IMR-90 (cell line): ENCODE measurements at regions not wholly inside any gene's neighbourhood (a gene's known extent, or its start where the extent isn't known, plus 50 kb on each side); places are given as distances from the start of the nearest gene placed in this dataset.

Source experiments
- ATAC-seq: fragments of 200-7000 bp; cut with Tn5 transposase; 2 replicates; pipeline ENCODE4 v1.9.1; 2020; ENCODE audit warnings: low read depth, mild to moderate bottlenecking, moderate library complexity
- BruUV-seq: library from RNA; stranded (reverse); fragments of 400-500 nt; replicated peaks from 2 replicates; lab custom pipeline; 2021; lab: Mats Ljungman, UMichigan
- CTCF ChIA-PET: fragments of 300-600 bp; formaldehyde crosslinking; extraction: SDS; loops from one replicate; lab custom pipeline; 2021; ENCODE audit warnings: antibody characterized with exemption; lab: Yijun Ruan, JAX
- POLR2A ChIA-PET: fragments of 300-600 bp; sonication (Branson Sonifier 250); formaldehyde crosslinking; loops from one replicate; lab custom pipeline; 2022; ENCODE audit warnings: antibody characterized with exemption; ENCODE audit not compliant: unreplicated experiment; lab: Charles Lee
- DNase-seq: peaks from one replicate; pipeline ENCODE4 v3.0.0; 2013
- H2AFZ ChIP-seq: replicated peaks from 2 replicates; pipeline ENCODE3; 2013; ENCODE audit warnings: low read length, mild to moderate bottlenecking; ENCODE audit not compliant: poor library complexity
- H2AK5ac ChIP-seq: 2 replicates; pipeline ENCODE4 v1.6.1; 2013; ENCODE audit warnings: low read depth, low read length, inconsistent platforms
- H2AK9ac ChIP-seq: replicated peaks from 2 replicates; pipeline ENCODE3; 2013; ENCODE audit warnings: mild to moderate bottlenecking, low read depth, low read length, moderate library complexity; ENCODE audit not compliant: poor library complexity
- H2BK120ac ChIP-seq: 2 replicates; pipeline ENCODE4 v1.6.1; 2013; ENCODE audit warnings: low read depth, low read length, inconsistent platforms
- H2BK15ac ChIP-seq: 3 replicates; pipeline ENCODE4 v1.6.1; 2013; ENCODE audit warnings: low read depth, low read length, inconsistent platforms
- H2BK20ac ChIP-seq: 2 replicates; pipeline ENCODE4 v1.6.1; 2013; ENCODE audit warnings: low read depth, mild to moderate bottlenecking, inconsistent platforms, low read length, moderate library complexity
- H2BK5ac ChIP-seq: 2 replicates; pipeline ENCODE4 v1.6.1; 2013; ENCODE audit warnings: mild to moderate bottlenecking, low read depth, low read length, inconsistent platforms; ENCODE audit not compliant: poor library complexity, severe bottlenecking
- H3K14ac ChIP-seq: replicated peaks from 2 replicates; pipeline ENCODE4 v1.6.1; 2013; ENCODE audit warnings: low read depth, low read length, inconsistent platforms
- H3K18ac ChIP-seq: 2 replicates; pipeline ENCODE4 v1.6.1; 2013; ENCODE audit warnings: low read depth, low read length, control low read depth
- H3K23ac ChIP-seq: 2 replicates; pipeline ENCODE4 v1.6.1; 2013; ENCODE audit warnings: low read depth, low read length, inconsistent platforms
- H3K27ac ChIP-seq: 2 replicates; pipeline ENCODE4 v1.5.1; 2013; ENCODE audit warnings: mild to moderate bottlenecking, control low read depth, low read length; ENCODE audit not compliant: insufficient read depth
- H3K27me3 ChIP-seq: 2 replicates; pipeline ENCODE4 v1.6.1; 2013; ENCODE audit warnings: low read length; ENCODE audit not compliant: control insufficient read depth, insufficient read depth
- H3K36me3 ChIP-seq: 2 replicates; pipeline ENCODE4 v1.6.1; 2013; ENCODE audit warnings: low read length, mixed read lengths; ENCODE audit not compliant: control insufficient read depth, insufficient read depth
- H3K4ac ChIP-seq: 2 replicates; pipeline ENCODE4 v1.6.1; 2013; ENCODE audit warnings: low read depth, low read length, inconsistent platforms
- H3K4me1 ChIP-seq: 2 replicates; pipeline ENCODE4 v1.6.1; 2013; ENCODE audit warnings: low read length, mixed read lengths; ENCODE audit not compliant: control insufficient read depth, insufficient read depth
- H3K4me2 ChIP-seq: 2 replicates; pipeline ENCODE4 v1.6.1; 2013; ENCODE audit warnings: low read depth, mild to moderate bottlenecking, control low read depth, low read length, moderate library complexity
- H3K4me3 ChIP-seq: 2 replicates; pipeline ENCODE4 v1.5.1; 2013; ENCODE audit warnings: low read depth, mild to moderate bottlenecking, control low read depth, low read length, moderate library complexity; ENCODE audit not compliant: insufficient read depth
- H3K56ac ChIP-seq: 2 replicates; pipeline ENCODE4 v1.6.1; 2013; ENCODE audit warnings: low read length, inconsistent platforms; ENCODE audit not compliant: insufficient read depth; ENCODE audit errors: extremely low read depth
- H3K79me1 ChIP-seq, 2 experiments: 2 replicates each; pipeline ENCODE4 v1.6.1; 2013; ENCODE audit warnings: low read length in 2 of 2, inconsistent platforms in 1 of 2, low read depth in 1 of 2
- H3K9ac ChIP-seq: 2 replicates; pipeline ENCODE4 v1.6.1; 2013; ENCODE audit warnings: low read depth, low read length, control low read depth
- H3K9me1 ChIP-seq: 2 replicates; pipeline ENCODE4 v1.6.1; 2013; ENCODE audit warnings: low read length, inconsistent platforms; ENCODE audit not compliant: insufficient read depth
- H3K9me3 ChIP-seq: 2 replicates; pipeline ENCODE4 v1.6.1; 2013; ENCODE audit warnings: low read length; ENCODE audit not compliant: control insufficient read depth, insufficient read depth
- H4K20me1 ChIP-seq: 2 replicates; pipeline ENCODE4 v1.6.1; 2013; ENCODE audit warnings: low read length, inconsistent platforms; ENCODE audit not compliant: insufficient read depth
- H4K5ac ChIP-seq: 2 replicates; pipeline ENCODE4 v1.6.1; 2013; ENCODE audit warnings: mild to moderate bottlenecking, low read depth, low read length, control low read depth
- H4K8ac ChIP-seq, 2 experiments: 2 replicates each; pipeline ENCODE4 v1.6.1; 2013; ENCODE audit warnings: low read depth in 2 of 2, low read length in 2 of 2, control low read depth in 1 of 2, inconsistent platforms in 1 of 2
- H4K91ac ChIP-seq: 2 replicates; pipeline ENCODE4 v1.6.1; 2013; ENCODE audit warnings: low read depth, low read length, inconsistent platforms; ENCODE audit not compliant: insufficient read depth
- BHLHE40 ChIP-seq: fragments of 150-350 bp; IDR thresholded peaks from 2 replicates; pipeline ENCODE4 v1.6.1; 2016; ENCODE audit warnings: mild to moderate bottlenecking, low read depth, low read length
- CEBPB ChIP-seq: IDR thresholded peaks from 2 replicates; pipeline ENCODE4 v1.6.1; 2012; ENCODE audit warnings: low read depth, low read length, improper control_type of control experiment
- CHD1 ChIP-seq: IDR thresholded peaks from 2 replicates; pipeline ENCODE4 v1.6.1; 2012; ENCODE audit warnings: low read depth, low read length, improper control_type of control experiment
- FOS ChIP-seq: fragments of 150-350 bp; IDR thresholded peaks from 2 replicates; pipeline ENCODE4 v1.6.1; 2016; ENCODE audit warnings: low read depth, low read length
- MAFK ChIP-seq: IDR thresholded peaks from 2 replicates; pipeline ENCODE4 v1.6.1; 2012; ENCODE audit warnings: low read depth, low read length, improper control_type of control experiment
- MAZ ChIP-seq: IDR thresholded peaks from 2 replicates; pipeline ENCODE4 v1.6.1; 2012; ENCODE audit warnings: low read depth, mild to moderate bottlenecking, low read length, improper control_type of control experiment, moderate library complexity, borderline replicate concordance
- MXI1 ChIP-seq: IDR thresholded peaks from 2 replicates; pipeline ENCODE4 v1.6.1; 2012; ENCODE audit warnings: low read depth, mild to moderate bottlenecking, low read length, moderate library complexity, borderline replicate concordance
- NFE2L2 ChIP-seq: fragments of 150-350 bp; IDR thresholded peaks from 2 replicates; pipeline ENCODE4 v1.6.1; 2016; ENCODE audit warnings: low read depth, mild to moderate bottlenecking, low read length
- POLR2A ChIP-seq: IDR thresholded peaks from 2 replicates; pipeline ENCODE4 v1.6.1; 2012; ENCODE audit warnings: mild to moderate bottlenecking, low read depth, low read length
- RAD21 ChIP-seq: IDR thresholded peaks from 2 replicates; pipeline ENCODE4 v1.6.1; 2012; ENCODE audit warnings: low read length, improper control_type of control experiment
- RCOR1 ChIP-seq: IDR thresholded peaks from 2 replicates; pipeline ENCODE4 v1.6.1; 2012; ENCODE audit warnings: mild to moderate bottlenecking, low read length, improper control_type of control experiment; ENCODE audit not compliant: insufficient replicate concordance
- RFX5 ChIP-seq: IDR thresholded peaks from 2 replicates; pipeline ENCODE4 v1.8.0; 2012; ENCODE audit warnings: low read depth, mild to moderate bottlenecking, low read length, moderate library complexity
- SMC3 ChIP-seq: fragments of 150-350 bp; IDR thresholded peaks from 2 replicates; pipeline ENCODE4 v1.6.1; 2016; ENCODE audit warnings: low read depth, mild to moderate bottlenecking, antibody characterized with exemption, low read length, moderate library complexity
- WGBS, 2 experiments: methylation state at CpG; one replicate each; pipeline versions ENCODE4 v1.1.5 to v1.1.7; 2013; ENCODE audit warnings: missing lambda C conversion rate in 2 of 2; ENCODE audit not compliant: insufficient read length in 1 of 2; ENCODE audit errors: extremely low coverage in 2 of 2; 5-methylcytosine and 5-hydroxymethylcytosine counted together
- dilution Hi-C: fragments of 300-500 bp; cut with HindIII; formaldehyde crosslinking; loops from one replicate; pipeline ENCODE4 v1.14.3; 2018; ENCODE audit warnings: low sequenced_read_pairs; ENCODE audit not compliant: unreplicated experiment
- in situ Hi-C: fragments of 300-500 bp; cut with MboI; formaldehyde crosslinking; loops from 3 replicates; pipeline ENCODE4 v1.14.3; 2019; ENCODE audit warnings: low sequenced_read_pairs, inconsistent platforms, mixed read lengths
- intact Hi-C: fragments of 100-400 bp; cut with micrococcal nuclease; formaldehyde crosslinking; loops from 2 replicates; pipeline ENCODE4 v1.10.0; 2022
- TF ChIP-seq, protein P1 (sequence below): conservative IDR thresholded peaks from 2 replicates; pipeline ENCODE4 v1.5.1; 2012; ENCODE audit warnings: mild to moderate bottlenecking, low read depth, low read length, improper control_type of control experiment
- TF ChIP-seq, protein P2 (sequence below): fragments of 150-350 bp; IDR thresholded peaks from 2 replicates; pipeline ENCODE4 v1.6.1; 2016; ENCODE audit warnings: low read depth, mild to moderate bottlenecking, low read length, moderate library complexity, borderline replicate concordance
- TF ChIP-seq, protein P3 (sequence below): fragments of 150-350 bp; IDR thresholded peaks from 2 replicates; pipeline ENCODE4 v1.6.1; 2017; ENCODE audit warnings: mild to moderate bottlenecking, antibody characterized with exemption, low read length, low read depth

DNA sequence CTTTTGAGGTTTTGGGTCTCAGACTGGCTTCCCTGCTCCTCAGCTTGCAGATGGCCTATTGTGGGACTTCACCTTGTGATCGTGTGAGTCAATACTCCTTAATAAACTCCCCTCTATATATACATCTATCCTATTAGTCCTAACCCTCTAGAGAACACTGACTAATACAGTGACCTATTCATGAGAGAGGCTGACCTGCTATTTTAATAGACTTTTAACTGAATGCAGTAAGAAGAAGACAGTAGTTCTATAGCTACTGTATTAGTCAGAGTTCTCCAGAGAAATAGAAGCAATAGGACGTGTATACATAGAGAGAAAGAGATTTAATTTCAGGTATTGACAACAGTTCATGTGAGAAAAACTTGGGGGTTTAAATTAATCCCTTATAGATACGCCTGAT, 53.3 kb upstream of the SMLR1 start:
- Histone ChIP-seq H3K4me1 (no peaks in the 10 kb centered on the region), H2AK5ac (no peak overlapping the region), H3K14ac (no peak overlapping the region), H2AK9ac (no peak overlapping the region), H3K9me3 (no peaks in the 10 kb centered on the region), H4K8ac (no peak overlapping the region), H3K9me1 (no peaks in the 10 kb centered on the region), H3K27me3 (no peaks in the 10 kb centered on the region; the same call in 1 of the 2 replicates), H3K9ac (no peak overlapping the region), H2BK5ac (no peak overlapping the region), H3K27ac (no peak overlapping the region), H2BK15ac (no peak overlapping the region), H3K4me3 (no peak overlapping the region), H3K79me1 (no peaks in the 10 kb centered on the region), H3K56ac (no peak overlapping the region), H3K4me2 (no peak overlapping the region), H2BK20ac (no peak overlapping the region), H4K20me1 (no peaks in the 10 kb centered on the region), H3K36me3 (no peaks in the 10 kb centered on the region), H4K5ac (no peak overlapping the region), H2AFZ (no peak overlapping the region), H3K4ac (no peak overlapping the region), H2BK120ac (no peak overlapping the region), H4K91ac (no peak overlapping the region), H3K23ac (no peak overlapping the region), H3K18ac (no peak overlapping the region)
- ChIA-PET POLR2A (no interaction called here), CTCF (no interaction called here)
- ATAC-seq (no peak), DNase-seq (no peak)
- intact Hi-C loops (no loop called here), in situ Hi-C loops (loop anchor here (25.0 kb wide), 1 partner anchor 712 kb away; no protein-coding TSS in a partner anchor), dilution Hi-C loops (no loop called here)
- TF ChIP-seq RFX5 (no peak), CEBPB (no peak), CHD1 (no peak), MAZ (no peak), MAFK (no peak), POLR2A (no peak), RCOR1 (no peak), RAD21 (no peak), BHLHE40 (no peak), NFE2L2 (no peak), MXI1 (no peak), FOS (no peak), SMC3 (no peak)
- TF ChIP-seq, protein P1, sequence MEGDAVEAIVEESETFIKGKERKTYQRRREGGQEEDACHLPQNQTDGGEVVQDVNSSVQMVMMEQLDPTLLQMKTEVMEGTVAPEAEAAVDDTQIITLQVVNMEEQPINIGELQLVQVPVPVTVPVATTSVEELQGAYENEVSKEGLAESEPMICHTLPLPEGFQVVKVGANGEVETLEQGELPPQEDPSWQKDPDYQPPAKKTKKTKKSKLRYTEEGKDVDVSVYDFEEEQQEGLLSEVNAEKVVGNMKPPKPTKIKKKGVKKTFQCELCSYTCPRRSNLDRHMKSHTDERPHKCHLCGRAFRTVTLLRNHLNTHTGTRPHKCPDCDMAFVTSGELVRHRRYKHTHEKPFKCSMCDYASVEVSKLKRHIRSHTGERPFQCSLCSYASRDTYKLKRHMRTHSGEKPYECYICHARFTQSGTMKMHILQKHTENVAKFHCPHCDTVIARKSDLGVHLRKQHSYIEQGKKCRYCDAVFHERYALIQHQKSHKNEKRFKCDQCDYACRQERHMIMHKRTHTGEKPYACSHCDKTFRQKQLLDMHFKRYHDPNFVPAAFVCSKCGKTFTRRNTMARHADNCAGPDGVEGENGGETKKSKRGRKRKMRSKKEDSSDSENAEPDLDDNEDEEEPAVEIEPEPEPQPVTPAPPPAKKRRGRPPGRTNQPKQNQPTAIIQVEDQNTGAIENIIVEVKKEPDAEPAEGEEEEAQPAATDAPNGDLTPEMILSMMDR: no peak
- TF ChIP-seq, protein P2, sequence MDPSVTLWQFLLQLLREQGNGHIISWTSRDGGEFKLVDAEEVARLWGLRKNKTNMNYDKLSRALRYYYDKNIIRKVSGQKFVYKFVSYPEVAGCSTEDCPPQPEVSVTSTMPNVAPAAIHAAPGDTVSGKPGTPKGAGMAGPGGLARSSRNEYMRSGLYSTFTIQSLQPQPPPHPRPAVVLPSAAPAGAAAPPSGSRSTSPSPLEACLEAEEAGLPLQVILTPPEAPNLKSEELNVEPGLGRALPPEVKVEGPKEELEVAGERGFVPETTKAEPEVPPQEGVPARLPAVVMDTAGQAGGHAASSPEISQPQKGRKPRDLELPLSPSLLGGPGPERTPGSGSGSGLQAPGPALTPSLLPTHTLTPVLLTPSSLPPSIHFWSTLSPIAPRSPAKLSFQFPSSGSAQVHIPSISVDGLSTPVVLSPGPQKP: no peak
- TF ChIP-seq, protein P3, sequence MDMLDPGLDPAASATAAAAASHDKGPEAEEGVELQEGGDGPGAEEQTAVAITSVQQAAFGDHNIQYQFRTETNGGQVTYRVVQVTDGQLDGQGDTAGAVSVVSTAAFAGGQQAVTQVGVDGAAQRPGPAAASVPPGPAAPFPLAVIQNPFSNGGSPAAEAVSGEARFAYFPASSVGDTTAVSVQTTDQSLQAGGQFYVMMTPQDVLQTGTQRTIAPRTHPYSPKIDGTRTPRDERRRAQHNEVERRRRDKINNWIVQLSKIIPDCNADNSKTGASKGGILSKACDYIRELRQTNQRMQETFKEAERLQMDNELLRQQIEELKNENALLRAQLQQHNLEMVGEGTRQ: no peak
- WGBS, 2 experiments: no CpG with 5 or more reads among the region's 3 CpGs
- BruUV-seq: no TSS peak
